Upper lobe of left lung (tissue), 6 donors: ENCODE measurements at regions not wholly inside any gene's neighbourhood (a gene's known extent, or its start where the extent isn't known, plus 50 kb on each side); places are given as distances from the start of the nearest gene placed in this dataset.
A peak's percentile ranks its signal among the peaks of the same experiment; 100 is the strongest.

Source experiments
- ATAC-seq, 2 donors: fragments of 200-7000 bp; cut with Tn5 transposase; one replicate each; pipeline ENCODE4 v1.9.1; 2022; ENCODE audit warnings: mild to moderate bottlenecking in 2 of 2, moderate library complexity in 2 of 2; ENCODE audit not compliant: low FRiP score in 2 of 2
- DNase-seq, 2 donors: peaks; one replicate each; pipeline ENCODE4 v3.0.0-alpha.2; 2019 to 2020
- H3K27ac ChIP-seq, 4 donors: fragments of 200-600 bp; sonication (generic); one replicate each; pipeline ENCODE4 v1.5.1; 2016 to 2019
- H3K27me3 ChIP-seq, 4 donors: fragments of 200-600 bp; sonication (generic); one replicate each; pipeline ENCODE4 v1.5.1; 2017 to 2019
- H3K36me3 ChIP-seq, 4 donors: fragments of 200-600 bp; sonication (generic); one replicate each; pipeline ENCODE4 v1.5.1; 2016 to 2019
- H3K4me1 ChIP-seq, 4 donors: fragments of 200-600 bp; sonication (generic); one replicate each; pipeline ENCODE4 v1.5.1; 2018 to 2019
- H3K4me3 ChIP-seq, 4 donors: fragments of 200-600 bp; sonication (generic); one replicate each; pipeline ENCODE4 v1.5.1; 2017 to 2019; ENCODE audit warnings: mild to moderate bottlenecking in 2 of 4, moderate library complexity in 1 of 4
- H3K9me3 ChIP-seq, 4 donors: fragments of 200-600 bp; sonication (generic); one replicate each; pipeline ENCODE4 v1.5.1; 2018 to 2019
- CTCF ChIP-seq, 6 experiments: fragments of 450-650 bp in 4 of 6; fragments of 200-600 bp in 2 of 6; sonication (generic) in 2 of 6; IDR thresholded peaks; one replicate each; pipeline ENCODE4 v1.5.1; 2016 to 2019; ENCODE audit warnings: antibody characterized with exemption in 6 of 6
- EP300 ChIP-seq, 4 donors: sonication (generic); formaldehyde crosslinking; IDR thresholded peaks; one replicate each; pipeline ENCODE4 v1.5.1; 2017; ENCODE audit warnings: antibody characterized with exemption in 4 of 4, control low read depth in 2 of 4
- POLR2A ChIP-seq, 4 donors: fragments of 450-650 bp; IDR thresholded peaks; one replicate each; pipeline ENCODE4 v1.5.1; 2016 to 2017; ENCODE audit warnings: antibody characterized with exemption in 4 of 4, mild to moderate bottlenecking in 2 of 4
- POLR2AphosphoS5 ChIP-seq, 2 donors: sonication (generic); formaldehyde crosslinking; IDR thresholded peaks; one replicate each; pipeline ENCODE4 v1.5.1; 2017; ENCODE audit warnings: antibody characterized with exemption in 2 of 2
- WGBS, 2 donors: methylation state at CpG; one replicate each; pipeline ENCODE4 v1.1.5; 2017 to 2018; 5-methylcytosine and 5-hydroxymethylcytosine counted together
- donor health status: DM: no; HTN: no; CAD: no; lungs with moderate emphysema.
- donor health status: DM: no; HTN: yes; CAD: no; lungs with severe emphysema.

- TF ChIP-seq POLR2AphosphoS5 (IDR thresholded peaks at IDR 0.05) (no peak), CTCF (IDR thresholded peaks at IDR 0.05) (no peak), POLR2A (IDR thresholded peaks at IDR 0.05) (no peak)
- ATAC-seq (no peak), DNase-seq (no peak)
- H3K36me3 ChIP-seq = no peaks in the 10 kb centered on the region
- H3K4me1 ChIP-seq = no peaks in the 10 kb centered on the region
- peaks cover 4 to 32% (median 14%) of the 10 kb centered on the region in 4 donors for H3K9me3 ChIP-seq
- no peak overlapping the region for H3K4me3 ChIP-seq
- no peak overlapping the region for H3K27ac ChIP-seq
- no peaks in the 10 kb centered on the region for H3K27me3 ChIP-seq
Observed at GRCh38 chr4:154065368-154065767, 276.5 kb upstream of the SFRP2 start.

GRCh38 chr4:154064244-154064643 is 275.4 kb upstream of the SFRP2 start:
- Histone ChIP-seq H3K9me3 (peaks cover 4 to 32% (median 17%) of the 10 kb centered on the region in 4 donors), H3K4me1 (no peaks in the 10 kb centered on the region)
- 68 to 85% methylated on average over 1 of the region's 1 CpG for WGBS, 2 donors

GRCh38 chr4:154049457-154050181 is 260.7 kb upstream of the SFRP2 start:
- H3K4me1 ChIP-seq = no peaks in the 10 kb centered on the region
- TF ChIP-seq POLR2A (IDR thresholded peaks at IDR 0.05) (no peak), CTCF (IDR thresholded peaks at IDR 0.05) (no peak), EP300 (IDR thresholded peaks at IDR 0.05) (no peak), POLR2AphosphoS5 (IDR thresholded peaks at IDR 0.05) (no peak)
- ATAC-seq (peak in 1 of 2 donors; percentile 90), DNase-seq (no peak)
- H3K36me3 ChIP-seq = no peaks in the 10 kb centered on the region
- H3K4me3 ChIP-seq = no peak overlapping the region
- H3K27ac ChIP-seq = no peak overlapping the region
- 53 to 70% methylated on average over 6 of the region's 6 CpGs for WGBS, 2 donors
- H3K27me3 ChIP-seq = no peaks in the 10 kb centered on the region
- H3K9me3 ChIP-seq = peaks cover 0 to 15% (median 6%) of the 10 kb centered on the region in 4 donors

More at GRCh38 chr4:154064244-154064643, 275.4 kb upstream of the SFRP2 start:
- H3K4me3 ChIP-seq = no peak overlapping the region
- DNase-seq (no peak), ATAC-seq (no peak)
- no peak overlapping the region for H3K27ac ChIP-seq
- H3K27me3 ChIP-seq = no peaks in the 10 kb centered on the region
- no peaks in the 10 kb centered on the region for H3K36me3 ChIP-seq
- no peak for TF ChIP-seq CTCF (IDR thresholded peaks at IDR 0.05)
- no peak for TF ChIP-seq POLR2AphosphoS5 (IDR thresholded peaks at IDR 0.05)
- no peak for TF ChIP-seq EP300 (IDR thresholded peaks at IDR 0.05)
- no peak for TF ChIP-seq POLR2A (IDR thresholded peaks at IDR 0.05)

GRCh38 chr4:154047733-154048132 is 258.9 kb upstream of the SFRP2 start:
- Histone ChIP-seq H3K9me3 (peaks cover 0 to 1% (median 0%) of the 10 kb centered on the region in 4 donors), H3K27ac (no peak overlapping the region), H3K36me3 (no peaks in the 10 kb centered on the region), H3K4me1 (no peaks in the 10 kb centered on the region), H3K4me3 (no peak overlapping the region), H3K27me3 (no peaks in the 10 kb centered on the region)
- ATAC-seq = no peak
- DNase-seq = no peak
- WGBS, 2 donors = 79 to 95% methylated on average over 1 of the region's 1 CpG
- TF ChIP-seq EP300 (IDR thresholded peaks at IDR 0.05) (no peak), CTCF (IDR thresholded peaks at IDR 0.05) (no peak), POLR2A (IDR thresholded peaks at IDR 0.05) (no peak), POLR2AphosphoS5 (IDR thresholded peaks at IDR 0.05) (no peak)
